ENCODE measurements at regions not wholly inside any gene's neighbourhood (a gene's known extent, or its start where the extent isn't known, plus 50 kb on each side); places are given as distances from the start of the nearest gene placed in this dataset.

- peaks cover 10% of the 10 kb centered on the region for H3K27me3 Mint-ChIP-seq
- no peak for ATAC-seq
- no peak for DNase-seq
- H3K9me3 Mint-ChIP-seq (ENCODE audit: low read depth) = peaks cover 3% of the 10 kb centered on the region
- intact Hi-C loops (cut with DNase I, micrococcal nuclease) = no loop called here
- no peaks in the 10 kb centered on the region for H3K4me1 Mint-ChIP-seq
- H3K36me3 Mint-ChIP-seq (ENCODE audit: low read depth) = no peaks in the 10 kb centered on the region
- H3K27ac Mint-ChIP-seq = no peak overlapping the region
- H3K4me3 Mint-ChIP-seq = no peak overlapping the region
- POLR2A ChIA-PET = no interaction called here
- CTCF ChIA-PET = interaction anchor here (0.7 to 1.1 kb wide), 3 partner anchors 13 to 19 kb away, joined by 3 read pairs; no protein-coding TSS in a partner anchor
Observed at GRCh38 chr6:129967427-129967826, 51.0 kb upstream of the L3MBTL3 start.

GRCh38 chr6:129966125-129966524 is 52.3 kb upstream of the L3MBTL3 start:
- no peak for DNase-seq
- Mint-ChIP-seq H3K27ac (no peak overlapping the region), H3K36me3 (ENCODE audit: low read depth) (no peaks in the 10 kb centered on the region), H3K27me3 (peaks cover 10% of the 10 kb centered on the region), H3K4me3 (no peak overlapping the region), H3K4me1 (no peaks in the 10 kb centered on the region), H3K9me3 (ENCODE audit: low read depth) (peaks cover 3% of the 10 kb centered on the region)
- ChIA-PET POLR2A (no interaction called here), CTCF (interaction anchor here (1.1 kb wide), 1 partner anchor 18 kb away, joined by 3 read pairs; no protein-coding TSS in a partner anchor)
- ATAC-seq = no peak
- intact Hi-C loops (cut with DNase I, micrococcal nuclease) = no loop called here

GRCh38 chr6:129965096-129965495 is 53.3 kb upstream of the L3MBTL3 start:
- POLR2A ChIA-PET = no interaction called here
- intact Hi-C loops (cut with DNase I, micrococcal nuclease) = no loop called here
- Mint-ChIP-seq H3K36me3 (ENCODE audit: low read depth) (no peaks in the 10 kb centered on the region), H3K4me1 (no peaks in the 10 kb centered on the region), H3K27ac (no peak overlapping the region), H3K9me3 (ENCODE audit: low read depth) (peaks cover 3% of the 10 kb centered on the region), H3K4me3 (no peak overlapping the region), H3K27me3 (peaks cover 8% of the 10 kb centered on the region)
- DNase-seq (no peak), ATAC-seq (no peak)
- CTCF ChIA-PET = no interaction called here

- DNase-seq (no peak), ATAC-seq (no peak)
- Mint-ChIP-seq H3K27me3 (peaks cover 4% of the 10 kb centered on the region), H3K9me3 (ENCODE audit: low read depth) (peaks cover 3% of the 10 kb centered on the region), H3K4me3 (no peak overlapping the region), H3K4me1 (no peaks in the 10 kb centered on the region), H3K27ac (no peak overlapping the region), H3K36me3 (ENCODE audit: low read depth) (no peaks in the 10 kb centered on the region)
- intact Hi-C loops (cut with DNase I, micrococcal nuclease) = no loop called here
- ChIA-PET POLR2A (no interaction called here), CTCF (no interaction called here)
Observed at GRCh38 chr6:129959358-129959930, 58.9 kb upstream of the L3MBTL3 start.

GRCh38 chr6:129957941-129958898 is 60.2 kb upstream of the L3MBTL3 start:
- H3K4me3 Mint-ChIP-seq = no peak overlapping the region
- ATAC-seq (no peak), DNase-seq (no peak)
- no peak overlapping the region for H3K27ac Mint-ChIP-seq
- peaks cover 2% of the 10 kb centered on the region for H3K27me3 Mint-ChIP-seq
- H3K4me1 Mint-ChIP-seq = no peaks in the 10 kb centered on the region
- no peaks in the 10 kb centered on the region for H3K36me3 Mint-ChIP-seq (ENCODE audit: low read depth)
- ChIA-PET CTCF (no interaction called here), POLR2A (no interaction called here)
- H3K9me3 Mint-ChIP-seq (ENCODE audit: low read depth) = no peaks in the 10 kb centered on the region
- intact Hi-C loops (cut with DNase I, micrococcal nuclease) = no loop called here

- Mint-ChIP-seq H3K4me3 (no peak overlapping the region), H3K27ac (no peak overlapping the region), H3K36me3 (ENCODE audit: low read depth) (no peaks in the 10 kb centered on the region), H3K27me3 (peaks cover 2% of the 10 kb centered on the region), H3K9me3 (ENCODE audit: low read depth) (no peaks in the 10 kb centered on the region), H3K4me1 (no peaks in the 10 kb centered on the region)
- intact Hi-C loops (cut with DNase I, micrococcal nuclease) = no loop called here
- CTCF ChIA-PET = no interaction called here
- ATAC-seq (no peak), DNase-seq (no peak)
- POLR2A ChIA-PET = no interaction called here
Observed at GRCh38 chr6:129955584-129955983, 62.8 kb upstream of the L3MBTL3 start.

- ChIA-PET CTCF (interaction anchor here (0.7 kb wide), 1 partner anchor 22 kb away, joined by 3 read pairs; no protein-coding TSS in a partner anchor), POLR2A (no interaction called here)
- DNase-seq (no peak), ATAC-seq (no peak)
- H3K9me3 Mint-ChIP-seq (ENCODE audit: low read depth) = no peaks in the 10 kb centered on the region
- intact Hi-C loops (cut with DNase I, micrococcal nuclease) = no loop called here
- H3K27me3 Mint-ChIP-seq = peaks cover 2% of the 10 kb centered on the region
- H3K36me3 Mint-ChIP-seq (ENCODE audit: low read depth) = no peaks in the 10 kb centered on the region
- H3K27ac Mint-ChIP-seq = no peak overlapping the region
- no peak overlapping the region for H3K4me3 Mint-ChIP-seq
- H3K4me1 Mint-ChIP-seq = no peaks in the 10 kb centered on the region
Observed at GRCh38 chr6:129954749-129955431, 63.5 kb upstream of the L3MBTL3 start.

GRCh38 chr6:129947797-129948196 is 70.6 kb upstream of the L3MBTL3 start:
- ChIA-PET CTCF (interaction anchor here (0.8 to 3.7 kb wide), 3 partner anchors 9 to 19 kb away, joined by 3 to 10 read pairs (median 4); no protein-coding TSS in a partner anchor), POLR2A (no interaction called here)
- H3K4me1 Mint-ChIP-seq = no peaks in the 10 kb centered on the region
- no peaks in the 10 kb centered on the region for H3K9me3 Mint-ChIP-seq (ENCODE audit: low read depth)
- H3K27me3 Mint-ChIP-seq = peaks cover 3% of the 10 kb centered on the region
- H3K4me3 Mint-ChIP-seq = no peak overlapping the region
- no peaks in the 10 kb centered on the region for H3K36me3 Mint-ChIP-seq (ENCODE audit: low read depth)
- intact Hi-C loops (cut with DNase I, micrococcal nuclease) = no loop called here
- H3K27ac Mint-ChIP-seq = no peak overlapping the region
- DNase-seq (no peak), ATAC-seq (no peak)

- peaks cover 3% of the 10 kb centered on the region for H3K27me3 Mint-ChIP-seq
- no peak overlapping the region for H3K4me3 Mint-ChIP-seq
- ATAC-seq (no peak), DNase-seq (no peak)
- H3K36me3 Mint-ChIP-seq (ENCODE audit: low read depth) = no peaks in the 10 kb centered on the region
- intact Hi-C loops (cut with DNase I, micrococcal nuclease) = no loop called here
- POLR2A ChIA-PET = no interaction called here
- H3K4me1 Mint-ChIP-seq = no peaks in the 10 kb centered on the region
- no peak overlapping the region for H3K27ac Mint-ChIP-seq
- CTCF ChIA-PET = no interaction called here
- no peaks in the 10 kb centered on the region for H3K9me3 Mint-ChIP-seq (ENCODE audit: low read depth)
Observed at GRCh38 chr6:129946439-129947140, 71.8 kb upstream of the L3MBTL3 start.

GRCh38 chr6:129943637-129944271 is 74.6 kb upstream of the L3MBTL3 start:
- intact Hi-C loops (cut with DNase I, micrococcal nuclease) = loop anchor here in 1 of 2 experiments (5.0 kb wide), 1 partner anchor 79 kb away; no protein-coding TSS in a partner anchor
- no peak for DNase-seq
- H3K9me3 Mint-ChIP-seq (ENCODE audit: low read depth) = no peaks in the 10 kb centered on the region
- ATAC-seq = no peak
- H3K36me3 Mint-ChIP-seq (ENCODE audit: low read depth) = no peaks in the 10 kb centered on the region
- ChIA-PET CTCF (no interaction called here), POLR2A (no interaction called here)
- H3K27me3 Mint-ChIP-seq = peaks cover 6% of the 10 kb centered on the region
- no peak overlapping the region for H3K4me3 Mint-ChIP-seq
- no peaks in the 10 kb centered on the region for H3K4me1 Mint-ChIP-seq
- no peak overlapping the region for H3K27ac Mint-ChIP-seq
